NK-92 (cell line): ENCODE measurements at regions not wholly inside any gene's neighbourhood (a gene's known extent, or its start where the extent isn't known, plus 50 kb on each side); places are given as distances from the start of the nearest gene placed in this dataset.

ENCODE experiments used
- DNase-seq: peaks from one replicate; lab custom pipeline; 2025; ENCODE audit not compliant: unreplicated experiment; lab: John Stamatoyannopoulos, UW

GRCh38 chr6:105817370-105817769 lies 268.8 kb upstream of the PRDM1 start:
- DNase-seq: no peak

DNA sequence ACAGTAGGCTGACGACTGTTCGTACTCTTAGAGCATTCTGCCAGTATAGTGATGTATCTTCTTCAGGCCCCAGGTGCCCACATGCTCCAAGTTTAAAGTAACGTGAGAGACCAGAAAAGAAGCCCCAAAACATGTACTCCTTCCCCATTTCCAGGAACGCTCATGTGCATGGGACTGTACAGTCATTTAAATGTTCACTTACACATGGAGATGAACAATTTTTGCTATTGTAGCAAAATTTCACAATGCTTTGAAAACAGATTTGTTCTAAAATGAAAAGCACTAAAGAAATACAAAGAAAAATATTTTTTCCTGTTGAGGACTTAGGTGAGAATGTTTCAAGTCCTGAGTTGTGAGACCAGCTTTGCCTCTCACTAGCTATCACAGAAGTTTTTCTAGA lies 269.3 kb upstream of the PRDM1 start:
- no peak for DNase-seq

DNA sequence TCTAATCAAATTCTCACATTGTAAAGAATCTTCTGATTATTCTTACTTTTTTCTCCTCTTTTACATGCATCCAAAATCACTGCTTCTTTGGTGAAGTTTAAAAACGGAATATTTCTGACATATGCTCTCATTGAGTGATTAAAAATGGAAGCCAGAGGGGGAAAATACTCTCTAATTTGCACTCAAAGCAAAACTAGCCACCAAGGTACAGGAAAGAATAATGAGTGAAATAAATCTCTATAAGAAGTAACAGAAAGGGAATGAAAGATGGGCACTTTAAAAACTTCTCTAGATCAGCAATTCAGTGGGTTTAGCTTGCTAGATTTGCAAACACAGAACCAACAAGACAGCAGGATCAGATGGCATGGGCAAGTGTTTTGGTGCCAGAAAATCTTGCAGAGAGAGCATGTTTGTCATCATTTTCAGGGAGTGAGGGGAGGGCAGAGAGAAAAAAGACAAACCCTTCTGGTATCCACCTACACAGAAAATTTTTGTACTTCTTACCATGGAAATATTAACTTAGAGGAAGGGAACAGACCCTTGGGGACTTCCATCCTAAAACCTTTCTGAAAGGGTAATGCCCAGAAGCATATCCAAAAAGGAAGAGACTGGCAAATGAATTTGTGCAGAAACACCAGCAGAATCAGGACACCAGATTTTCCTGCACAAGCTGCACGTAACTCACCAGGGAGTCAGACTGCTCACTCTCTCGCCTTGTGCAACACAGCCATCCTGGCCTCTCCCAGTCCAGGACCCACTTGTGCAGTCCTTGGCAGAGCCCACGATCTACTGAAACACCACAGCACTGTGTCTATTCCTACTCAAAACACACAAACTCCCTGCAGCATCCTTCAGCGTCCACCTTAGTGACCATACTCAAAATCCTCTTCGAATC lies 270.2 kb upstream of the PRDM1 start:
- DNase-seq: no peak

DNA sequence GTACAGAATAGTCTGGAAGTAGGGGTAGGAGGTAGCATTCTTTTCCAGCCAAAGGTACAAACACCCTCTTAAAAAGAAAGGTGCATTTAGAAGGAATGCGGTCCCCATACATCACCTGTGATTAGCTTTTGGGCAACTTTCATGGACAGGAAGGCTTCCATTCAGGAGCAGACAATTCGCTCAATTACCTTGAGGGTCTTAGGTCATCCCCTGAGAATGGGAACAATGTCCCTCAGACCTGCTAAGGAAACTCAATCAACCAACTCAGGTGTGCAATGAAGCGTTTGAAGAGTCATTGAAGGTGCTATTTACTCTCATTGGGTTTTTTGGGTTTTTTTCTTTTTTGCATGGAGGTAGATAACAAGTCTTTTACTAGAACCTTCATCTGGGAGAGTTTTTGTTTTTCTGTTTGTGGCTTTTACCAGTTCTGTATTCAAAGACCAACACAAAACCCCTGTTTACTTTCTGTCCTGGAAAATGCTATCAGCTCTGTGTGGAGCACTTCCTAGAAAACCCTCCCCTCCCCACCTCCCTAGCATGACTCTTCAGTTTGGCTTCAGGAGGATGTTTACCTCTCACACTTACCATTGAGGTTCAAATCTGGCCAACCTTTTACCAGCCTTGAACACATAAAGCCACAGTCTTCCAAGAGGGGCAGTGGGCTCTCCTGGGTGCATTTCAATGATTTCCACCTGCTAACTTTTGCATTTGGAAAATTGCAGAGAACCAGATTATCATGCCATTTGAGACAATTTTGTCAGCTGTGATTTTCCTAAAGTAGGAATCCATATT lies 271.2 kb upstream of the PRDM1 start:
- no peak for DNase-seq

GRCh38 chr6:105810922-105811482 lies 275.1 kb upstream of the PRDM1 start:
- no peak for DNase-seq

DNA sequence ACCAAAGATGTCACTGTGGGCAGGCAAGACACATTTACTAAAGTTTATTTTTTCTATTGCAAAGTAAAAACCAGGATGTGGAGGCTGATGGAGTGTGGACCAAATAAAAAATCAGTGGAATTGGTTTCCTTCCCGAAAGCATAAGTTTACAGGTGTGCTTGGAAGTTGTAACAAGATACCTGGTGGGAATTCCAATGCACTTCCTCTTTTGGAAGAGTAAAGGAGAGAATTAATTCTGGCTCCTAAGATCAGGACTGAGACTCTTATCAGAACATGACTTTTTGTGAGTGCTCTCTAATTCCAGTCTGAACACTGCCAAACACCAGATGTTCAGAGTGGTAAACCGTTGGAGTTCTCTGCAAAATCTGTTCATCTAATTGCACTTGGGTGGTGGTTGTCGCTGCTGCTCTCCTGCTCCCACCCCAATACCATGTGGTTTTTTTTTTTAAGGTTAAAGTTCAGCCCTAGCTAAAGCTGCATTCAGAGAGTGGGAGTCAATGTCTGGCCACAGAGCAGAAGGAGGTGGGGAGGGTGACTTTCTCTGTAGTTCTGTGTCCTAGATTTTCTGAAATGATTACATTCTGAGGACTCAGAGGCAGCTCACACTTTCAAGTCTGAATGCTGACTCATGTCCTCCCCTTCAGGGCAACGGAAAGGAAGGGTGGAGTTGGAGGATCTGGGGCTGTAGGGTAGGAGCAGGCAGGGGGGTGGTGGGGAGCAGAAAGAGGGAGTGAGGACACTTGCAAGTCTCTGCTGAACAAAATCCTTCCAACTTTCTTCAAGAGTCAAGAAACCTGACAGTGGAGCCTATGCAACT lies 275.8 kb upstream of the PRDM1 start:
- no peak for DNase-seq

DNA sequence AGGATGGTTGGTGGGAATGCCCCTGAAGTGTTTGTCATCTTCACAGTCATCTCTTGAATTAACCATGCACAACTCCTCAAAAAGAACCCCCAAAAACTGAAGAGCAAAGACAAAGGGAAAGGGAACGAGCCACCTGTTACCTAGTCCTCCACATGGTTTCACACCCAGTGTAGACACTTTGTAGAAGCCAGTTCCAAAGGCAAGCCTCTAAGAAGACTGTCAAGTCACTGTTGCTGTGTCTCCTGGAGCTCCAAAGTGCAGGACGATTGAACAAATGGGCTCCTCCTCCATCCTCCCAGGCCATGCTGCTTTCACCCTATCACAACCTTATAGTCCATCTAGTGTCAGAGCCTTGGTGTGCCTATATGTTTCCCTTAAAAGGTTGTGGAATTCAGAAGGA lies 277.6 kb upstream of the PRDM1 start:
- no peak for DNase-seq

DNA sequence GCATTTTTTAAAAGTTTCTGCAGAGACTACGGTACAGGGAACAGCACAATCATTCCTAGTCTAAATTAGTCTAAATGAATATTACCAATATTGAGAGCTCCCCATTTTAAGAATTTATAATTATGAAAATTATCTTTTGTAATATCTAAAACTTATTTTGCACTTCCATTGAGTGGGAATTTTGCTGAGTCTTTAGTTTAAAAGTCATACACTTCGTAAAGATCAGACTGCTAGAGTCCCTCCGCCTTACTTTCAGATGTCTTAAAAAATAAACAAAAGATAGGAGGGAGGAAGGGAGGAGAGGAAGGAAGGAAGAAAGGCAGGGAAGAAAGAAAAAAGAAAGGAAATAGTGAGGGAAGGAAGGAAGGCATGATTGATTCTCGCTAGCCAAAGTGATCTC lies 278.2 kb upstream of the PRDM1 start:
- DNase-seq: no peak

DNA sequence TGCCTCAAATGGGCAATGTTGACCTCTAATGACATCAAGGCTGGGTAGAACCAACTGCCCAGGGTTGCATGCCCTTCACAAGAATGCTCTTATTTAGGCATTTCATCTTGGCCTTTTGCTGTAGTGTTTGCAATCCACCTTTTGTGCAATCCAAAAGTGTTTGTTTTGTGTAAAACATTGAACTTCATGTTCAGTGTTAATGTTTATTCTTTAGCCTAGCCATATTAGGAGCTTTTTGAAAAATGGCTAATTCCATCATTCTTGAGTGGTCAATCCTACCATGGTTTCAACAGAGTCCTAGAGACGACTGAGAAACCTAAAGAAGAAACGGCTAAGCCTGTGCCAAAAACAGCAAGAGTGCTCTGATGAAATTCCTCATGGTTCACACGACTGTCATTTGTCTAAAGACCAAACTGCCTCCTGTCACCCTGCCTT lies 279.6 kb upstream of the PRDM1 start:
- no peak for DNase-seq

GRCh38 chr6:105805501-105806023 lies 280.6 kb upstream of the PRDM1 start:
- no peak for DNase-seq

- DNase-seq: no peak
These were observed 281.7 kb upstream of the PRDM1 start for GRCh38 chr6:105804424-105804823.

DNA sequence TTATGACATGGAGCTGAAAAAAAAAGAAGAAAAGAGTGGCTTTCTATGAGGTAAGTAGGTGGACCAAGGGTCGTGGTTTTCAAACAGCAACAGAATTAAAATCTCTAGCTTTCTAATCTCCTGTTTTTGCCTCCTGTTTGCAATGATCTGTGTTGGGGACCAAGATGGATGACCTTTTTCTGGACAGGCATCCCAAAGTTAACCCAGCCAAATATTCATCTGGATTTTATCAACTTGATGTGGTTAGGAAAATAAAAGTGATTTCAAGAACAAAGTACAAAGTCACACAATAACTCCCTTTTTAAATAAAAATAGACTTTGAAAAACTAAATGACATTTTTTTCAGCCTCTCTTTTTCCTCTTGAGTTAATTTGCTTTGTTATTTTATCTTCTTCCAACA lies 282.1 kb upstream of the PRDM1 start:
- DNase-seq: no peak

GRCh38 chr6:105803442-105803841 lies 282.7 kb upstream of the PRDM1 start:
- no peak for DNase-seq

GRCh38 chr6:105802703-105803102 lies 283.4 kb upstream of the PRDM1 start:
- no peak for DNase-seq

GRCh38 chr6:105800871-105801270 lies 285.3 kb upstream of the PRDM1 start:
- DNase-seq: no peak

- DNase-seq: no peak
These were observed 285.7 kb upstream of the PRDM1 start for GRCh38 chr6:105800398-105800797.

GRCh38 chr6:105799056-105799455 lies 287.1 kb upstream of the PRDM1 start:
- no peak for DNase-seq

GRCh38 chr6:105797983-105798453 lies 288.1 kb upstream of the PRDM1 start:
- DNase-seq: no peak

GRCh38 chr6:105797286-105797979 lies 288.7 kb upstream of the PRDM1 start:
- no peak for DNase-seq

- DNase-seq: no peak
These were observed 290.1 kb upstream of the PRDM1 start for GRCh38 chr6:105795913-105796517.
